ENCODE measurements at regions not wholly inside any gene's neighbourhood (a gene's known extent, or its start where the extent isn't known, plus 50 kb on each side); places are given as distances from the start of the nearest gene placed in this dataset.
"Not testable (repeated sequence)": the region's sequence is repeated elsewhere in the genome, so short reads cannot be mapped to it uniquely, and the experiment has no call there.

DNA sequence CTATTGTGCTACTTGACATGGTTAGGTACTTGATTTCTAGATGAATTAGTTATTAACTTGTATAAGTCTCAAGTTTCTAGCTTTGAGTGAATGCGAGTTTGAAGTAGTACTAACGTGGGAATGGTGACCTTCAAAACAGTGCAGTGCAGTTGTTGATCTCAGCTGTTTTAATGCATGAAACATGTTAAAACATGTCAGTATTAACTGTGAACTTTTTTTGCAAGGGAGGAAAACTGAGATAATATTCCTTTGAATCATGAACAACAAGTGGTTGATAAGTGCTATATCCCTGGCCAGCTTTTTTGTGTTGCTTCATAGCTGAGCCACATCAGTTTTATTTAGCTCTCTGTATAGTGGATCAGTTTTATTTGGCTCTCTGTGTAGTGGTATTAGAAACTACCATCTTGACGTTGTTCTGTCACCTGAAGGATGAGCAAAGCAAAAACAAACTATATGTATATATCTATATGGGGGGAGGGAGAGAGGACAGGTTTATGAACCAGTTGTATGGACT lies 133.1 kb upstream of the PRSS12 start:
- not testable (repeated sequence) for H4K20me1 ChIP-seq (ENCODE audit: insufficient read depth); H3K4me2 ChIP-seq

DNA sequence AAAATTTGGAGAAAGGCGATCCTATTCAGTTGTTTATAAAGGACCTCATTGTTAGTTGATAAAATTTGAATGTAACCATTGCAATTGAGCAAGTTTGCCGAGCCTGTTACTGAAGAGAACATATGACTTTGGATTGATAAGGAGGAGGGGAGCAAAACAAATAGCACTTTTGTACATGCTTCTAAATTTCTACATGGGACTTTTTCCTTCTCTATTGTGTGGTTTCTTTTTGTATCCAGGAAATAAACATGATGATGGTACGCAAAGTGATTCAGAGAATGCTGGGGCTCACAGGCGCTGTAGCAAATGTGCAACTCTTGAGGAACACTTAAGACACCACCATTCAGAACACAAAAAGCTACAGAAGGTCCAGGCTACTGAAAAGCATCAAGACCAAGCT lies 140.2 kb upstream of the PRSS12 start:
- H3K27me3 ChIP-seq (ENCODE audit: insufficient read depth, low read depth); H3K4me2 ChIP-seq; H3K4me3 ChIP-seq (IDR thresholded peaks at IDR 0.05; ENCODE audit: insufficient read depth, low read depth, low read length); H2AFZ ChIP-seq (ENCODE audit: low read depth); H3K4me1 ChIP-seq (ENCODE audit: low read depth, poor library complexity, severe bottlenecking); H4K20me1 ChIP-seq (ENCODE audit: insufficient read depth); H3K9ac ChIP-seq; H3K27ac ChIP-seq; H3K36me3 ChIP-seq (ENCODE audit: insufficient read depth); H3K79me2 ChIP-seq (ENCODE audit: insufficient read depth, low read depth): not testable (repeated sequence)

More for the DNA sequence above, 133.1 kb upstream of the PRSS12 start:
- not testable (repeated sequence) for H3K36me3 ChIP-seq (ENCODE audit: insufficient read depth); H3K4me1 ChIP-seq (ENCODE audit: low read depth, poor library complexity, severe bottlenecking); H3K79me2 ChIP-seq (ENCODE audit: insufficient read depth, low read depth); H3K27me3 ChIP-seq (ENCODE audit: insufficient read depth, low read depth); H2AFZ ChIP-seq (ENCODE audit: low read depth); H3K9ac ChIP-seq; H3K27ac ChIP-seq; H3K4me3 ChIP-seq (IDR thresholded peaks at IDR 0.05; ENCODE audit: insufficient read depth, low read depth, low read length)

DNA sequence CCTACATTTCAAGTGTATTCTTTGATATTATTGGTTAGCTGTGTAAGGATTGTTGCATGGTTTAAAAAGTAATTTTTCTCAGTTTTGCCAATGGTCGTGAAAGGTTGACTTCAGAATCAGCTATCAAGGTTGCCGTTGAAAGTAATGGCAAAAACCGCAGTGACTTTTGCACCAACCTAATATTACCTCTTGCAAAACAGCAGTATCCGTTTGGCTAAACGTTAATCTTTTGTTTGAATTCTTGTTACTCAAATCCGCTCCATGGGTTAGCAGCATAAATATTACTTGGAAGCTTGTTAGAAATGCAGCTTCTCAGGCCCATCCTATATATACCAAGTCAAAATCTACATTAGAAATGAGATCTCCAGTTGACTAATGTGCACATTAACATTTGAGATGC lies 141.6 kb upstream of the PRSS12 start:
- H3K79me2 ChIP-seq (ENCODE audit: insufficient read depth, low read depth); H3K27me3 ChIP-seq (ENCODE audit: insufficient read depth, low read depth); H3K4me1 ChIP-seq (ENCODE audit: low read depth, poor library complexity, severe bottlenecking); H3K9ac ChIP-seq; H3K4me2 ChIP-seq; H3K27ac ChIP-seq; H2AFZ ChIP-seq (ENCODE audit: low read depth); H3K36me3 ChIP-seq (ENCODE audit: insufficient read depth); H4K20me1 ChIP-seq (ENCODE audit: insufficient read depth); H3K4me3 ChIP-seq (IDR thresholded peaks at IDR 0.05; ENCODE audit: insufficient read depth, low read depth, low read length): not testable (repeated sequence)

DNA sequence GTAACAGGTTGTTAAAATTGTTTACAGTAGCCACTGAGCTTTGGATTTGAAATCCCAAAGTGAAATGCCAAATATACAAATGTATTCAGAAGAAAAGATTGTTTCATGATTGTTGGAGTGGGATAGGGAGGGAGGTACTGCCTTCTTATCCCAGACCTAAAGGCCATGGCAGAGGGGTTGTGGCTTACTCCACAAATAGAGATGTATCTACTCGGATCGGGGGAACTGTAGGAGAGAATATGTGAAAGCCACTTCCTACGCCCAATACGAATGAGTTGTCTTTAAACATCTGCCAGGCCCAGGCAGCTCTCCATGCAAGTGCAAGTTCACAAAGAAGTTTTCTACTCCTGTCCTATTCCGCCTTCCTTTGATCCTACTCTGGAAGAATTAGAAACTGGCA lies 150.2 kb upstream of the PRSS12 start:
- H3K36me3 ChIP-seq (ENCODE audit: insufficient read depth); H3K9ac ChIP-seq; H3K79me2 ChIP-seq (ENCODE audit: insufficient read depth, low read depth); H3K4me2 ChIP-seq; H3K4me3 ChIP-seq (IDR thresholded peaks at IDR 0.05; ENCODE audit: insufficient read depth, low read depth, low read length); H3K27ac ChIP-seq; H3K4me1 ChIP-seq (ENCODE audit: low read depth, poor library complexity, severe bottlenecking); H4K20me1 ChIP-seq (ENCODE audit: insufficient read depth); H3K27me3 ChIP-seq (ENCODE audit: insufficient read depth, low read depth); H2AFZ ChIP-seq (ENCODE audit: low read depth): not testable (repeated sequence)

DNA sequence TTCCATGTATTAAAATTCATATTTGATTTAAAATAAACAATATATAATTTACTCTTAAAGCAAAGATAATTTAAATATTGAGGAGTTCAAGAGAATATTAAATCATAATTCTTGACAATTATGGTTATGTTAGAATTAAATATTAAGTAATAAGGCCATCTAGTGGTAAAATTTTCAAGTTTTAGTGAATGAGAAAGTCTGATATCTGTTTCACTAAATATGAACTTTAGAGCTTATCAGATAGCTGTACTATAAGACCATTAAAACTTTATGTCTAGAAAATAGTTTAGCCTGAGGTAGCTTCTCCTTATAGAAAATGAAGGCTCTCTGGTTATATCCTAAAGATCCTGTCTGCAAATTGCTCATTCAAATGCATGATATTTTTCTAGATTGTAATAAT lies 152.1 kb upstream of the PRSS12 start:
- not testable (repeated sequence) for H3K27ac ChIP-seq; H3K36me3 ChIP-seq (ENCODE audit: insufficient read depth); H3K4me3 ChIP-seq (IDR thresholded peaks at IDR 0.05; ENCODE audit: insufficient read depth, low read depth, low read length); H3K4me1 ChIP-seq (ENCODE audit: low read depth, poor library complexity, severe bottlenecking); H4K20me1 ChIP-seq (ENCODE audit: insufficient read depth); H3K4me2 ChIP-seq; H3K79me2 ChIP-seq (ENCODE audit: insufficient read depth, low read depth); H2AFZ ChIP-seq (ENCODE audit: low read depth); H3K9ac ChIP-seq; H3K27me3 ChIP-seq (ENCODE audit: insufficient read depth, low read depth)

DNA sequence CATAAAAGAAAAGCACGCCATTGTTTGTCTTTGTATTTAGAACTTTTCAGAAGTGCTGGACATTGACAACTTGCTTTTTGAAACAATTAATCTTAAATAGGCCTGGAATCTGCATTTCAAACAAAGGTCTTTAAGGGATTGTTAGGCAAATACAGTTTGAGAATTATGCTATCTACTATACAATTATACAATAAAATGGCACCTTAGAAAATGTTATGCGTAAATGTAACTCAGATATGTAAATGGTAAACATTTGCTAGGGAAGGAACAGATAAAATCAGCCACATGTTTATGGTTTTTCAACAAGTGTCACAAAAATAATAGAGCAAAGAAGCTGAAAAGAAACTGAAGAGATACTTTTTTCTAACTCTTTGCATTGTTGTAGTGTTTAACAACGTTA lies 152.7 kb upstream of the PRSS12 start:
- not testable (repeated sequence) for H4K20me1 ChIP-seq (ENCODE audit: insufficient read depth); H3K4me1 ChIP-seq (ENCODE audit: low read depth, poor library complexity, severe bottlenecking); H3K27ac ChIP-seq

DNA sequence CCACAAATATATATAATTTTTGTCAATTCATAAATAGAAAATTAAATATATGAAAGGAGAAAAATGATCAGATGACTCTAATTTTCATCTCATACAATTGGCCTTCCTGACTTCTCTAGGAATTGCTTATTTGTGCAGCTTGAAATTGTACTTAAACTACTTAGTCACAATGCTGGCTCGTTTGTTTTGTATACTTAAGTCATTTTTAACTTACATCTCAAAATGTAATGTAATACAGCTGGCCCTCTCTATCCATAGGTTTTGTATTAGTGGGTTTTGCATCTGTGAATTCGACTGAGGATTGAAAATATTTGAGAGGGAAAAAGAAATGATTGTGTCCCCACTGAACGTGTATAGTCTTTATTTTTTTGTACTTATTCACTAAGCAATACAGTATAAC lies 160.1 kb upstream of the PRSS12 start:
- H3K27me3 ChIP-seq (ENCODE audit: insufficient read depth, low read depth); H4K20me1 ChIP-seq (ENCODE audit: insufficient read depth); H2AFZ ChIP-seq (ENCODE audit: low read depth); H3K79me2 ChIP-seq (ENCODE audit: insufficient read depth, low read depth); H3K4me2 ChIP-seq; H3K36me3 ChIP-seq (ENCODE audit: insufficient read depth); H3K9ac ChIP-seq; H3K27ac ChIP-seq; H3K4me3 ChIP-seq (IDR thresholded peaks at IDR 0.05; ENCODE audit: insufficient read depth, low read depth, low read length); H3K4me1 ChIP-seq (ENCODE audit: low read depth, poor library complexity, severe bottlenecking): not testable (repeated sequence)

More for the DNA sequence above, 152.7 kb upstream of the PRSS12 start:
- H3K9ac ChIP-seq; H3K36me3 ChIP-seq (ENCODE audit: insufficient read depth); H3K4me3 ChIP-seq (IDR thresholded peaks at IDR 0.05; ENCODE audit: insufficient read depth, low read depth, low read length); H3K79me2 ChIP-seq (ENCODE audit: insufficient read depth, low read depth); H3K4me2 ChIP-seq; H3K27me3 ChIP-seq (ENCODE audit: insufficient read depth, low read depth); H2AFZ ChIP-seq (ENCODE audit: low read depth): not testable (repeated sequence)

DNA sequence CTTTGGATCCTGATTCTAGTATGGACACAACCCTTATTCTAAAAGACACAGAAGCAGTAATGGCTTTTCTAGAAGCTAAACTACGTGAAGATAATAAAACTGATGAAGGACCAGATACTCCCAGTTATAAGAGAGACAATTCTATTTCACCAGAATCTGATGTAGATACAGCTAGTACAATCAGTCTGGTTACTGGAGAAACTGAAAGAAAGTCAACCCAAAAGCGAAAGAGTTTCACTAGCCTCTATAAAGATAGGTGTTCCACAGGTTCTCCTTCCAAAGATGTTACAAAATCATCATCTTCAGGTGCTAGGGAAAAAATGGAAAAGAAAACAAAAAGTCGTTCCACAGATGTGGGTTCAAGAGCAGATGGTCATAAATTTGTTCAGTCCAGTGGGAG lies 161.5 kb upstream of the PRSS12 start:
- H3K4me3 ChIP-seq (IDR thresholded peaks at IDR 0.05; ENCODE audit: insufficient read depth, low read depth, low read length); H2AFZ ChIP-seq (ENCODE audit: low read depth); H3K79me2 ChIP-seq (ENCODE audit: insufficient read depth, low read depth); H3K27me3 ChIP-seq (ENCODE audit: insufficient read depth, low read depth); H3K4me1 ChIP-seq (ENCODE audit: low read depth, poor library complexity, severe bottlenecking); H3K27ac ChIP-seq; H3K36me3 ChIP-seq (ENCODE audit: insufficient read depth); H3K9ac ChIP-seq; H3K4me2 ChIP-seq; H4K20me1 ChIP-seq (ENCODE audit: insufficient read depth): not testable (repeated sequence)

DNA sequence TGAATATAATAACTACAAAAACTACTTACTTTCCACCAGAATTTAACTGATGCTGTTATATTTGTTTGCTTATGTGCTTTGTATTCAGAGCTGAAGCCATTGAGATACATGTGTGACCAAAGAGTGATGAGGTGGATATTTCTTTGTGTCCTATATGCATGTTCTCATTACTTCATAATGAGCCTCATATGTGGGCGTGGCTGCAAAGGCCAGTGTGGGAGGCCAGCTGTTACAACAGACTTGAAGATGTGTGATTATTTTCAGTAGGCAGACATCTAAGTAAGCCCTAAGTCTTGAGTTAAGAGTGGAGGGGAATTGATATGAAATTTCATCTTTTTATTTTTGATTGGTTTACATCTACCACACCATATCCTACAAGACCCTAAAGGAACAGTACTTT lies 163.3 kb upstream of the PRSS12 start:
- H3K36me3 ChIP-seq (ENCODE audit: insufficient read depth); H3K4me2 ChIP-seq; H4K20me1 ChIP-seq (ENCODE audit: insufficient read depth); H3K4me1 ChIP-seq (ENCODE audit: low read depth, poor library complexity, severe bottlenecking); H3K27me3 ChIP-seq (ENCODE audit: insufficient read depth, low read depth); H2AFZ ChIP-seq (ENCODE audit: low read depth); H3K79me2 ChIP-seq (ENCODE audit: insufficient read depth, low read depth); H3K27ac ChIP-seq; H3K9ac ChIP-seq; H3K4me3 ChIP-seq (IDR thresholded peaks at IDR 0.05; ENCODE audit: insufficient read depth, low read depth, low read length): not testable (repeated sequence)

DNA sequence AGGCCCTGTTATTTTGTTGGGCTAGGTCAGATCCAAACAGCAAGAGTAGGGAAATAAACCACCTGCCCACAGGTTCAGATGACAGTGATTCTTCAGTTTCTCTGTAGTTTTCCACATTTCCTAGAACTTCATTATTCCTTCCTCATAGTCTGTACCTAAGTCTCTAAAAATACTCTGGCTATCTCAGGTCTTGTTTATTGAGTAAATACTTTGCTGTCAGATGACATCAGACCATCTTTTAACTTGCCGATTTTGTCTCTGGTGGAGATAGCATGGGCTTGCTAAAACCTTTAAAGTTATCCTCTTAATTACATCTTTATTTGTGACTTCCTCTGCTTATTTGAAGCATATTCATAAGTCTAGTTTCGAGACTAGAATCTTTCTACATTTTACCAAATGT lies 155.1 kb upstream of the METTL14 start:
- H4K20me1 ChIP-seq (ENCODE audit: insufficient read depth); H3K27ac ChIP-seq; H3K4me3 ChIP-seq (IDR thresholded peaks at IDR 0.05; ENCODE audit: insufficient read depth, low read depth, low read length); H3K4me1 ChIP-seq (ENCODE audit: low read depth, poor library complexity, severe bottlenecking); H2AFZ ChIP-seq (ENCODE audit: low read depth); H3K79me2 ChIP-seq (ENCODE audit: insufficient read depth, low read depth); H3K9ac ChIP-seq; H3K27me3 ChIP-seq (ENCODE audit: insufficient read depth, low read depth); H3K4me2 ChIP-seq; H3K36me3 ChIP-seq (ENCODE audit: insufficient read depth): not testable (repeated sequence)

DNA sequence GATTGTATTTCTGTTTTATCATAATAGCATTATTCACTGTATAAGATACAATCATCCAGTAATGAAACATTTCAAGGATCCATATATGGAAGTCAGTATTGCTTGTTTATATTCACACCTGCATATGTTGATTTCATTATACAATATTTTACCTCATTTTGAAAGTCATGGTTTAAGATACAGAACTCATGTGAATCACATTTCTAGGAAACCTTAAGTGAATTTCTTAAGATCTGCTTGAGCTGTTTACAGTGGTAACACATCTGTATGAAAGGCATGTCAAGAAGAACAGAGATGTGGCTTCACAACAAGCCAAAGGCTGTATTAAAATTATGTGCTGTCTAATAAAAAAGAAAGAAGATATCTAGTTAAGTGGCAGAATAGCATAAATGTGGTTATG lies 153.2 kb upstream of the METTL14 start:
- not testable (repeated sequence) for H3K9ac ChIP-seq; H3K79me2 ChIP-seq (ENCODE audit: insufficient read depth, low read depth); H3K27me3 ChIP-seq (ENCODE audit: insufficient read depth, low read depth); H4K20me1 ChIP-seq (ENCODE audit: insufficient read depth); H3K4me2 ChIP-seq; H2AFZ ChIP-seq (ENCODE audit: low read depth); H3K27ac ChIP-seq; H3K36me3 ChIP-seq (ENCODE audit: insufficient read depth); H3K4me1 ChIP-seq (ENCODE audit: low read depth, poor library complexity, severe bottlenecking); H3K4me3 ChIP-seq (IDR thresholded peaks at IDR 0.05; ENCODE audit: insufficient read depth, low read depth, low read length)
